PFSK-1 (cell line): ENCODE measurements at regions not wholly inside any gene's neighbourhood (a gene's known extent, or its start where the extent isn't known, plus 50 kb on each side); places are given as distances from the start of the nearest gene placed in this dataset.

Source experiments
- FOXP2 ChIP-seq: optimal IDR thresholded peaks from 2 replicates; pipeline ENCODE3; 2011; ENCODE audit warnings: borderline replicate concordance, control low read depth, inconsistent platforms; ENCODE audit not compliant: insufficient read depth; ENCODE audit errors: extremely low read length, extremely low read depth
- POLR2AphosphoS5 ChIP-seq: IDR thresholded peaks from 2 replicates; pipeline ENCODE4 v1.6.1; 2012; ENCODE audit warnings: low read depth, mild to moderate bottlenecking, control low read depth, low read length, moderate library complexity
- REST ChIP-seq, 2 experiments: IDR thresholded peaks; 2 replicates each; pipeline versions ENCODE4 v1.6.1 to v1.8.0; 2011 to 2012; ENCODE audit warnings: low read depth in 2 of 2, low read length in 2 of 2, control low read depth in 1 of 2, inconsistent platforms in 1 of 2, mild to moderate bottlenecking in 1 of 2, moderate library complexity in 1 of 2; ENCODE audit not compliant: insufficient read depth in 1 of 2
- SIN3A ChIP-seq: IDR thresholded peaks from 2 replicates; pipeline ENCODE4 v1.6.1; 2012; ENCODE audit warnings: mild to moderate bottlenecking, low read length, moderate library complexity, borderline replicate concordance; ENCODE audit not compliant: insufficient read depth
- TAF1 ChIP-seq: IDR thresholded peaks from 2 replicates; pipeline ENCODE4 v1.6.1; 2012; ENCODE audit warnings: low read length, control low read depth, borderline replicate concordance; ENCODE audit not compliant: insufficient read depth

DNA sequence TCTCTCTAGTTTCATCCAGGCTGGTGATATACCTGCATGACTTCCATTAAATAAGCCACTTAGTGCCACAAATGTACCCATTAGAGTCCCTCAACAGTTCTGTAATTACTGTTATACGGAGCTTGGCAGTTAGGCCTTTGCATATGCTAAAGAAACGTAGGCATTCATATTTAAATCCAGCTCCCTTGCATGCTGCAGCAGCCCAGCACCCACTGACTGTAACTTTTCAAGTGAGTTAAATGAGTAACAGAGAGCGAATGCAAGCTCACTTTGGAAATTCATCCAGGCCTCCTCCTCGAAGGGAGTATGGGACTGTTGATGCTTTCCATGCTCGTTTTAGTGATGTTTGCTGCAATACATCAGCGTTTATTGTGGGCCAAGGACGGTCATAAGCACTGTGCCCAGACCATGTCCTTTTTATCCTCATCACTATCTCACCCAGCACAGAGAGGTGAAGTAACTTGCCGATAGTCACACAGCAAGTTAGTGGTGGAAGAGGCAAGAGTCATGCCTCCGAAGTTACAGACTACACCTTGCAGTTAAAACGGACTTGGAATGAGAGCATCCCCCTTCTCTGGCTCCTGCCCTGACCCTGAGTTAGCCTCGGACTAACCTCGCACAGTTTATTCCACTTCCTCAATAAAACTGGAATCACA, 179.4 kb upstream of the PDE10A start:
- TF ChIP-seq POLR2AphosphoS5 (no peak), REST (IDR thresholded peaks at IDR 0.05; ENCODE audit: insufficient read depth in 1 of 2, low read depth in 2 of 2, low read length in 2 of 2) (no peak), FOXP2 (no peak), TAF1 (no peak), SIN3A (no peak)
